ENCODE measurements at regions not wholly inside any gene's neighbourhood (a gene's known extent, or its start where the extent isn't known, plus 50 kb on each side); places are given as distances from the start of the nearest gene placed in this dataset.

DNA sequence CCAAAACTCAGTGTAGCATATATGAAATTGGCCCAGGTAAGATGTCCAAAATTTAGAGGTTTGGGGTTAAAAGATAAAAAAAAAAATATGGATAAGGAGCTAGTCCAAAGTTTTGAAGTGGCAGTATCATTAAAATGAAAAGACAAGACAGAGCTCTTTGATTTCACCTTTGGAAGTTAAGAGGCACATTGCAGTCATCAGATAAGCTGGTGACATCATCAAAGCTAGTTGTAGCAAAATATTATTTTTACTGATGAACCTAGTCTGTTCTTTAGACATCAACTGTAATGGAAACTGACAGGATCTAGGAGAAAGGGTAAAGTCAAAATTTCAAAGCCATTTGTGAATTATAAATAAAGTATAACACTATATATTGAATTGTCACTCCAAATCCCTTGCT, 603.7 kb upstream of the CDH8 start:
- H3K9me3 ChIP-seq: no peaks in the 10 kb centered on the region
- intact Hi-C loops (cut with DNase I): no loop called here
- no peak overlapping the region for H3K4me3 ChIP-seq
- H3K27me3 ChIP-seq: no peaks in the 10 kb centered on the region
- H3K27ac ChIP-seq: no peak overlapping the region
- H3K36me3 ChIP-seq: no peaks in the 10 kb centered on the region
- no peak for DNase-seq
- TF ChIP-seq POLR2A (IDR thresholded peaks at IDR 0.05) (no peak), POLR2AphosphoS5 (IDR thresholded peaks at IDR 0.05) (no peak), EP300 (IDR thresholded peaks at IDR 0.05) (no peak)
- TF ChIP-seq, protein P1, sequence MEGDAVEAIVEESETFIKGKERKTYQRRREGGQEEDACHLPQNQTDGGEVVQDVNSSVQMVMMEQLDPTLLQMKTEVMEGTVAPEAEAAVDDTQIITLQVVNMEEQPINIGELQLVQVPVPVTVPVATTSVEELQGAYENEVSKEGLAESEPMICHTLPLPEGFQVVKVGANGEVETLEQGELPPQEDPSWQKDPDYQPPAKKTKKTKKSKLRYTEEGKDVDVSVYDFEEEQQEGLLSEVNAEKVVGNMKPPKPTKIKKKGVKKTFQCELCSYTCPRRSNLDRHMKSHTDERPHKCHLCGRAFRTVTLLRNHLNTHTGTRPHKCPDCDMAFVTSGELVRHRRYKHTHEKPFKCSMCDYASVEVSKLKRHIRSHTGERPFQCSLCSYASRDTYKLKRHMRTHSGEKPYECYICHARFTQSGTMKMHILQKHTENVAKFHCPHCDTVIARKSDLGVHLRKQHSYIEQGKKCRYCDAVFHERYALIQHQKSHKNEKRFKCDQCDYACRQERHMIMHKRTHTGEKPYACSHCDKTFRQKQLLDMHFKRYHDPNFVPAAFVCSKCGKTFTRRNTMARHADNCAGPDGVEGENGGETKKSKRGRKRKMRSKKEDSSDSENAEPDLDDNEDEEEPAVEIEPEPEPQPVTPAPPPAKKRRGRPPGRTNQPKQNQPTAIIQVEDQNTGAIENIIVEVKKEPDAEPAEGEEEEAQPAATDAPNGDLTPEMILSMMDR (IDR thresholded peaks at IDR 0.05): no peak
- no peaks in the 10 kb centered on the region for H3K4me1 ChIP-seq

DNA sequence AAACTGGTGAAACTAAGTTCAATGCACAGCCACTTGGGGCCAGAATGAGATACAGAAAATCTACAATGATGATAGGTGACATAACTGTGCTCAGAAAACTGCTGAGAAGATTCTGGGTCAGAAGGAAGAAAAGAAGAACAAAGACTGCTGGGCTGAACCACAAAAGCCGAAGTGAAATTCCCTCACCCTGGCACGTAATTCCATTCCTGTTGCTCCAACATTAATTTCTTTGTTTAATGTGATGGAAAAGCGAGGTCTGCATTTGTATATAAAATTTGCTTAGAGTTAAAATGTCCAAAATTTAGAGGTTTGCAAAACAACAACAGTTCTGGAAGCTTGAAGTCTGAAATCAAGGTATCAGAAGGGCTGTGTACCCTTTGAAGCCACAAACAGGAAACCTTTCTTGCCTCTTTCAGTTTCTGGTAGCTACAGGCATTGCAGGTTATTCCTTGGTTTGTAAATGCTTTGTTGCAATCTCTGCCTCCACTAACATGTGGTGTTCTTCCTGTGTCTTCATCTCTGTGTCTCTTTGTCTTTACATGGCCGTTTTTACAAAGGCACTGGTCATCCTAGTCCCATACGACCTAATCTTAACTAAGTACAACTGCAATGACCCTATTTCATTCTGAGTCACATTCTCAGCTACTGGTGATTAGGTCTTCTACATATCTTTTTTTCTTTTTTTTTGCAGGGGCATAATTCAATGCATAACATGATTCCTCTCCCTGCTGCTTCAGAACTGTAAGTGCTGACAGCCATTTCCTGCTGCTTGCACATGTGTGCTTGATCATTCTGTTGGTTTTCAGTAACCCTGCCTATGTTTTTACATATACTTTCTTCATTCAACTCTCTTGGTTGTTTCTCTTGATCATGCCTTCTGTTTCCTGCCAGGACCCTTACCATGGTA, 603.0 kb upstream of the CDH8 start:
- no peaks in the 10 kb centered on the region for H3K9me3 ChIP-seq
- no peaks in the 10 kb centered on the region for H3K4me1 ChIP-seq
- H3K4me3 ChIP-seq: no peak overlapping the region
- no peak overlapping the region for H3K27ac ChIP-seq
- TF ChIP-seq POLR2A (IDR thresholded peaks at IDR 0.05) (no peak), EP300 (IDR thresholded peaks at IDR 0.05) (no peak), POLR2AphosphoS5 (IDR thresholded peaks at IDR 0.05) (no peak)
- TF ChIP-seq, protein P1 (IDR thresholded peaks at IDR 0.05): no peak
- intact Hi-C loops (cut with DNase I): no loop called here
- no peaks in the 10 kb centered on the region for H3K27me3 ChIP-seq
- DNase-seq: no peak
- no peaks in the 10 kb centered on the region for H3K36me3 ChIP-seq
- WGBS, 2 donors: 54 to 59% methylated on average over 5 of the region's 5 CpGs

GRCh38 chr16:62638324-62638911, 602.2 kb upstream of the CDH8 start:
- Histone ChIP-seq H3K27ac (no peak overlapping the region), H3K9me3 (no peaks in the 10 kb centered on the region), H3K27me3 (no peaks in the 10 kb centered on the region), H3K36me3 (no peaks in the 10 kb centered on the region), H3K4me1 (no peaks in the 10 kb centered on the region), H3K4me3 (no peak overlapping the region)
- no peak for DNase-seq
- no peak for TF ChIP-seq POLR2AphosphoS5 (IDR thresholded peaks at IDR 0.05)
- 48 to 52% methylated on average over 4 of the region's 4 CpGs for WGBS, 2 donors
- intact Hi-C loops (cut with DNase I): no loop called here

DNA sequence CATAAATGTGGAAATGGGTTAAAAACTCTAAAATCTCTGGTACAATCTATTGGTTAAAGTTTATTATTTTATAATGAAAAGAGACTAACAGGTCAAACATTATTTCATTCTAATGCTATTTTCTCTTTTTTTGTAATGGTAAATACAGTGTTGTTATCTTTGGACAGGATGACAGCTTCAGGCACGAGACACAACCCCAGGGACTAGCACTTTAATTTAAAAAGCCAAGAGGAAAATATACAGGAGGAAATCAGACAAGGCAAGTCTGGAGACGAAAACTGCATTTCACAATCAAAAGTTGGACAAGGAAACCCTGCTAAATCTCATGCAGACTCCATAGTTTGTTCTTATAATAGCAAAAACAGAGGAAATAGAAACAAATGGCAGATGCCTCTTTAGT, 589.1 kb upstream of the CDH8 start:
- Histone ChIP-seq H3K27ac (no peak overlapping the region), H3K4me3 (no peak overlapping the region), H3K4me1 (no peaks in the 10 kb centered on the region), H3K36me3 (no peaks in the 10 kb centered on the region), H3K27me3 (no peaks in the 10 kb centered on the region), H3K9me3 (no peaks in the 10 kb centered on the region)
- 24 to 30% methylated on average over 2 of the region's 2 CpGs for WGBS, 2 donors
- intact Hi-C loops (cut with DNase I): no loop called here
- no peak for DNase-seq
- TF ChIP-seq EP300 (IDR thresholded peaks at IDR 0.05) (no peak), POLR2AphosphoS5 (IDR thresholded peaks at IDR 0.05) (no peak), POLR2A (IDR thresholded peaks at IDR 0.05) (no peak)
- TF ChIP-seq, protein P1 (IDR thresholded peaks at IDR 0.05): no peak

GRCh38 chr16:62620275-62620674, 584.0 kb upstream of the CDH8 start:
- Histone ChIP-seq H3K36me3 (no peaks in the 10 kb centered on the region), H3K4me1 (no peaks in the 10 kb centered on the region), H3K27ac (no peak overlapping the region), H3K4me3 (no peak overlapping the region), H3K27me3 (no peaks in the 10 kb centered on the region), H3K9me3 (no peaks in the 10 kb centered on the region)
- intact Hi-C loops (cut with DNase I): no loop called here
- TF ChIP-seq POLR2A (IDR thresholded peaks at IDR 0.05) (no peak), EP300 (IDR thresholded peaks at IDR 0.05) (no peak), POLR2AphosphoS5 (IDR thresholded peaks at IDR 0.05) (no peak)
- TF ChIP-seq, protein P1 (IDR thresholded peaks at IDR 0.05): no peak
- no peak for DNase-seq
